IMR-90 (cell line): ENCODE measurements at regions not wholly inside any gene's neighbourhood (a gene's known extent, or its start where the extent isn't known, plus 50 kb on each side); places are given as distances from the start of the nearest gene placed in this dataset.

Experiments used
- BHLHE40 ChIP-seq: fragments of 150-350 bp; IDR thresholded peaks from 2 replicates; pipeline ENCODE4 v1.6.1; 2016; ENCODE audit warnings: mild to moderate bottlenecking, low read depth, low read length
- CEBPB ChIP-seq: IDR thresholded peaks from 2 replicates; pipeline ENCODE4 v1.6.1; 2012; ENCODE audit warnings: low read depth, low read length, improper control_type of control experiment
- CTCF ChIP-seq: conservative IDR thresholded peaks from 2 replicates; pipeline ENCODE4 v1.5.1; 2012; ENCODE audit warnings: mild to moderate bottlenecking, low read depth, low read length, improper control_type of control experiment
- ELK1 ChIP-seq: fragments of 150-350 bp; IDR thresholded peaks from 2 replicates; pipeline ENCODE4 v1.6.1; 2016; ENCODE audit warnings: low read depth, mild to moderate bottlenecking, low read length, moderate library complexity, borderline replicate concordance
- FOS ChIP-seq: fragments of 150-350 bp; IDR thresholded peaks from 2 replicates; pipeline ENCODE4 v1.6.1; 2016; ENCODE audit warnings: low read depth, low read length
- MXI1 ChIP-seq: IDR thresholded peaks from 2 replicates; pipeline ENCODE4 v1.6.1; 2012; ENCODE audit warnings: low read depth, mild to moderate bottlenecking, low read length, moderate library complexity, borderline replicate concordance
- NFE2L2 ChIP-seq: fragments of 150-350 bp; IDR thresholded peaks from 2 replicates; pipeline ENCODE4 v1.6.1; 2016; ENCODE audit warnings: low read depth, mild to moderate bottlenecking, low read length
- POLR2A ChIP-seq: IDR thresholded peaks from 2 replicates; pipeline ENCODE4 v1.6.1; 2012; ENCODE audit warnings: mild to moderate bottlenecking, low read depth, low read length
- RAD21 ChIP-seq: IDR thresholded peaks from 2 replicates; pipeline ENCODE4 v1.6.1; 2012; ENCODE audit warnings: low read length, improper control_type of control experiment
- RCOR1 ChIP-seq: IDR thresholded peaks from 2 replicates; pipeline ENCODE4 v1.6.1; 2012; ENCODE audit warnings: mild to moderate bottlenecking, low read length, improper control_type of control experiment; ENCODE audit not compliant: insufficient replicate concordance
- RFX5 ChIP-seq: IDR thresholded peaks from 2 replicates; pipeline ENCODE4 v1.8.0; 2012; ENCODE audit warnings: low read depth, mild to moderate bottlenecking, low read length, moderate library complexity
- SMC3 ChIP-seq: fragments of 150-350 bp; IDR thresholded peaks from 2 replicates; pipeline ENCODE4 v1.6.1; 2016; ENCODE audit warnings: low read depth, mild to moderate bottlenecking, antibody characterized with exemption, low read length, moderate library complexity

DNA sequence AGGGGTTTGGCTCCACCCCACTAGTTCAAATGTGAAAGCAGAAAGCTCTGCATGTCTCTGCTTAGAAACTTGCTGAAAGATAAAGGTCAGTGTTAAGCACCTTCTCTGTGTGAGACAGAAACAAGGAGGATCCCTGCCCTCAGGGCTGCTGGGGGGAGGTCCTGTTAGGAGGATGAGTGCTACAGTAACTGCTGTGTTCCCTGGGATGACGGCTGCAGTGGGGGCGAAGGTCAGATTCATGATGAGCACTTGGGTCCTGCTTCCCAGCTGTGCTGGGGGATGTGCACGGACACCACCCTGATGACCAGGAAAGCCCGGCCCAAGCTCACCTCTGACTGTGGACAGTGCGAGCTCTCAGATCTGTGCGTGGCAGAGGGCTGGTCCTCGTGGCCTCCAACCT, 252.6 kb downstream of the DLL1 start:
- TF ChIP-seq BHLHE40 (no peak), CTCF (no peak), RCOR1 (no peak), POLR2A (no peak), CEBPB (no peak), FOS (no peak), MXI1 (no peak), RFX5 (no peak), SMC3 (no peak), NFE2L2 (no peak), ELK1 (no peak), RAD21 (no peak)
